Mammary epithelial cell (primary cell): ENCODE measurements at regions not wholly inside any gene's neighbourhood (a gene's known extent, or its start where the extent isn't known, plus 50 kb on each side); places are given as distances from the start of the nearest gene placed in this dataset.

Experiments used
- CTCF ChIP-seq, 2 donors: IDR thresholded peaks in 1 of 2; conservative IDR thresholded peaks in 1 of 2; 2 replicates each; pipeline ENCODE4 v1.5.1; 2011 to 2012; ENCODE audit warnings: inconsistent platforms in 2 of 2, low read length in 2 of 2, mild to moderate bottlenecking in 2 of 2, control low read depth in 1 of 2, low read depth in 1 of 2; ENCODE audit not compliant: insufficient read depth in 1 of 2; ENCODE audit errors: extremely low read depth in 1 of 2
- EZH2 ChIP-seq: IDR thresholded peaks from 2 replicates; pipeline ENCODE4 v1.6.1; 2012; ENCODE audit warnings: low read length, inconsistent platforms, borderline replicate concordance

- TF ChIP-seq CTCF (conservative IDR thresholded peaks at IDR 0.05 in 1 of 2, IDR thresholded peaks at IDR 0.05 in 1 of 2; ENCODE audit: extremely low read depth in 1 of 2, insufficient read depth in 1 of 2, low read depth in 1 of 2, low read length in 2 of 2) (no peak), EZH2 (no peak)
Observed at GRCh38 chr1:229088711-229089110, 182.2 kb upstream of the RAB4A start.
